ENCODE measurements at regions not wholly inside any gene's neighbourhood (a gene's known extent, or its start where the extent isn't known, plus 50 kb on each side); places are given as distances from the start of the nearest gene placed in this dataset.

GRCh38 chr10:78915190-78915518, 153.6 kb upstream of the ZMIZ1 start:
- Histone ChIP-seq H3K4me1 (ENCODE audit: control insufficient read depth, low read depth, low read length) (peaks cover 2% of the 10 kb centered on the region), H2BK15ac (replicated peaks; ENCODE audit: low read depth) (no peak overlapping the region), H3K79me1 (ENCODE audit: low read length) (no peaks in the 10 kb centered on the region), H3K18ac (ENCODE audit: low read length) (no peak overlapping the region), H3K56ac (ENCODE audit: low read length) (no peak overlapping the region), H3K4ac (ENCODE audit: low read depth, low read length) (no peak overlapping the region), H3K4me2 (ENCODE audit: low read length) (no peak overlapping the region), H3K79me2 (ENCODE audit: control insufficient read depth, insufficient read depth, low read length) (no peaks in the 10 kb centered on the region), H3K4me3 (ENCODE audit: low read length) (no peak overlapping the region), H3K27ac (ENCODE audit: low read depth, low read length) (no peak overlapping the region), H3K23ac (ENCODE audit: low read length) (no peak overlapping the region), H3K36me3 (ENCODE audit: control insufficient read depth, insufficient read depth, low read length) (no peaks in the 10 kb centered on the region), H2BK120ac (ENCODE audit: low read depth, low read length) (no peak overlapping the region), H4K8ac (ENCODE audit: low read depth, low read length) (no peak overlapping the region), H2AK5ac (ENCODE audit: low read length) (no peak overlapping the region), H3K9ac (ENCODE audit: low read length) (no peak overlapping the region), H3K27me3 (ENCODE audit: insufficient read depth, low read length, poor library complexity) (no peaks in the 10 kb centered on the region), H2BK5ac (ENCODE audit: low read length) (no peak overlapping the region), H4K5ac (ENCODE audit: low read length) (no peak overlapping the region)
- no peak for DNase-seq
- no CpG with 5 or more reads among the region's 4 CpGs for WGBS (ENCODE audit: extremely low coverage, insufficient coverage, low lambda C conversion rate)

- Histone ChIP-seq H3K9ac (ENCODE audit: low read length) (no peak overlapping the region), H2AK5ac (ENCODE audit: low read length) (no peak overlapping the region), H3K79me2 (ENCODE audit: control insufficient read depth, insufficient read depth, low read length) (no peaks in the 10 kb centered on the region), H3K56ac (ENCODE audit: low read length) (no peak overlapping the region), H2BK5ac (ENCODE audit: low read length) (no peak overlapping the region), H3K27ac (ENCODE audit: low read depth, low read length) (no peak overlapping the region), H3K79me1 (ENCODE audit: low read length) (no peaks in the 10 kb centered on the region), H3K4ac (ENCODE audit: low read depth, low read length) (no peak overlapping the region), H3K27me3 (ENCODE audit: insufficient read depth, low read length, poor library complexity) (no peaks in the 10 kb centered on the region), H4K5ac (ENCODE audit: low read length) (no peak overlapping the region), H3K4me3 (ENCODE audit: low read length) (no peak overlapping the region), H3K18ac (ENCODE audit: low read length) (no peak overlapping the region), H2BK120ac (ENCODE audit: low read depth, low read length) (no peak overlapping the region), H2BK15ac (replicated peaks; ENCODE audit: low read depth) (no peak overlapping the region), H3K23ac (ENCODE audit: low read length) (no peak overlapping the region), H3K4me1 (ENCODE audit: control insufficient read depth, low read depth, low read length) (peaks cover 2% of the 10 kb centered on the region), H4K8ac (ENCODE audit: low read depth, low read length) (no peak overlapping the region), H3K4me2 (ENCODE audit: low read length) (no peak overlapping the region), H3K36me3 (ENCODE audit: control insufficient read depth, insufficient read depth, low read length) (no peaks in the 10 kb centered on the region)
- no peak for DNase-seq
- no CpG with 5 or more reads among the region's 7 CpGs for WGBS (ENCODE audit: extremely low coverage, insufficient coverage, low lambda C conversion rate)
Measured at GRCh38 chr10:78916227-78916626, 152.5 kb upstream of the ZMIZ1 start.

- Histone ChIP-seq H3K79me1 (ENCODE audit: low read length) (no peaks in the 10 kb centered on the region), H2BK120ac (ENCODE audit: low read depth, low read length) (no peak overlapping the region), H4K8ac (ENCODE audit: low read depth, low read length) (no peak overlapping the region), H3K23ac (ENCODE audit: low read length) (no peak overlapping the region), H2BK15ac (replicated peaks; ENCODE audit: low read depth) (no peak overlapping the region), H3K27me3 (ENCODE audit: insufficient read depth, low read length, poor library complexity) (no peaks in the 10 kb centered on the region), H3K4me1 (ENCODE audit: control insufficient read depth, low read depth, low read length) (peaks cover 7% of the 10 kb centered on the region), H2BK5ac (ENCODE audit: low read length) (no peak overlapping the region), H3K9ac (ENCODE audit: low read length) (no peak overlapping the region), H3K79me2 (ENCODE audit: control insufficient read depth, insufficient read depth, low read length) (no peaks in the 10 kb centered on the region), H3K36me3 (ENCODE audit: control insufficient read depth, insufficient read depth, low read length) (no peaks in the 10 kb centered on the region), H3K4ac (ENCODE audit: low read depth, low read length) (no peak overlapping the region), H3K56ac (ENCODE audit: low read length) (no peak overlapping the region), H3K4me3 (ENCODE audit: low read length) (no peak overlapping the region), H3K4me2 (ENCODE audit: low read length) (no peak overlapping the region), H4K5ac (ENCODE audit: low read length) (no peak overlapping the region), H3K18ac (ENCODE audit: low read length) (no peak overlapping the region), H3K27ac (ENCODE audit: low read depth, low read length) (no peak overlapping the region), H2AK5ac (ENCODE audit: low read length) (no peak overlapping the region)
- no CpG with 5 or more reads among the region's 7 CpGs for WGBS (ENCODE audit: extremely low coverage, insufficient coverage, low lambda C conversion rate)
- peak; percentile 46 for DNase-seq
Measured at GRCh38 chr10:78919181-78919966, 149.4 kb upstream of the ZMIZ1 start.

DNA sequence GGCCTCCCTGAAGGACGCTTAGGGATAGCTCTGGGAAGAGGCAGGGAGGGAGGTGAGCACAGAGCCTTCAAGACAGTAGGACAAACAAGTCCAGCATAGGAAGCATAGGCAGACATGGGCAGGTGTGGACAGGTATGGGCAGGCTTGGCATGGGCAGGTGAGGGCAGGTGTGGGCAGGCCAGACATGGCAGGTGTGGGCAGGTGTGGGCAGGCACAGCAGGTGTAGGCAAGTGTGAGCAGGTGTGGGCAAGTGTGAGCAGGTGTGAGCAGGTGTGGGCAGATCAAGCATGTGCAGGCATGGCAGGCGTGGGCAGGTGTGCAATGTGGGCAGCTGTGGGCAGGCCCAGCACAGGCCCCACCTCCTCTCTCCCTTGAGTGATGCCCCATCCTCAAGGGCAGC, 148.8 kb upstream of the ZMIZ1 start:
- no peaks in the 10 kb centered on the region for H3K79me2 ChIP-seq (ENCODE audit: control insufficient read depth, insufficient read depth, low read length)
- no peak overlapping the region for H3K4me2 ChIP-seq (ENCODE audit: low read length)
- no peak overlapping the region for H3K9ac ChIP-seq (ENCODE audit: low read length)
- no peak overlapping the region for H2BK5ac ChIP-seq (ENCODE audit: low read length)
- H4K8ac ChIP-seq (ENCODE audit: low read depth, low read length), result no peak overlapping the region
- H3K4ac ChIP-seq (ENCODE audit: low read depth, low read length), result no peak overlapping the region
- DNase-seq, result no peak
- H3K18ac ChIP-seq (ENCODE audit: low read length), result no peak overlapping the region
- H3K27me3 ChIP-seq (ENCODE audit: insufficient read depth, low read length, poor library complexity), result no peaks in the 10 kb centered on the region
- H3K23ac ChIP-seq (ENCODE audit: low read length), result no peak overlapping the region
- peaks cover 7% of the 10 kb centered on the region for H3K4me1 ChIP-seq (ENCODE audit: control insufficient read depth, low read depth, low read length)
- no peak overlapping the region for H3K4me3 ChIP-seq (ENCODE audit: low read length)
- WGBS (ENCODE audit: extremely low coverage, insufficient coverage, low lambda C conversion rate), result no CpG with 5 or more reads among the region's 2 CpGs
- no peaks in the 10 kb centered on the region for H3K79me1 ChIP-seq (ENCODE audit: low read length)
- H2BK15ac ChIP-seq (replicated peaks; ENCODE audit: low read depth), result no peak overlapping the region
- no peak overlapping the region for H3K27ac ChIP-seq (ENCODE audit: low read depth, low read length)
- H2AK5ac ChIP-seq (ENCODE audit: low read length), result no peak overlapping the region
- no peak overlapping the region for H3K56ac ChIP-seq (ENCODE audit: low read length)
- H3K36me3 ChIP-seq (ENCODE audit: control insufficient read depth, insufficient read depth, low read length), result no peaks in the 10 kb centered on the region
- H2BK120ac ChIP-seq (ENCODE audit: low read depth, low read length), result no peak overlapping the region
- H4K5ac ChIP-seq (ENCODE audit: low read length), result no peak overlapping the region

DNA sequence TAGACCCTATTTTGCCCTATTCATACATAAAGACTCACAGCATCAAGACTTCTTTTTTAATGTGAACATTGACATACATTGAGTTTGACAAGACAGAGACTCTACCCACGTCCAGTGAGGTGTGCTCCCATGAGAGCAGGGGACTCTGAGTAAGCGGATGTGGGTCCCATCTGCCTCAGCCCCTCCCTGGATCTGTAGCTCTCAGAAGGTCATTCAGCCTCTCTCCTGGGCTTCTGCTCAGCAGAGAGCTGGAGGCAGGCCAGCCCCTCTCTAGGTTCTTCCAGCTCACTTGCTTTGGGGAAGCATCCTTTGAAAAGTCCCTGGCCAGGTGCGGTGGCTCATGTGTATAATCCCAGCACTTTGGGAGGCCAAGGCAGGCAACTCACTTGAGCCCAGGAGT, 146.9 kb upstream of the ZMIZ1 start:
- no peak for DNase-seq
- Histone ChIP-seq H3K27ac (ENCODE audit: low read depth, low read length) (no peak overlapping the region), H3K23ac (ENCODE audit: low read length) (no peak overlapping the region), H3K56ac (ENCODE audit: low read length) (no peak overlapping the region), H3K4me2 (ENCODE audit: low read length) (no peak overlapping the region), H3K79me1 (ENCODE audit: low read length) (no peaks in the 10 kb centered on the region), H2BK15ac (replicated peaks; ENCODE audit: low read depth) (no peak overlapping the region), H2AK5ac (ENCODE audit: low read length) (no peak overlapping the region), H3K27me3 (ENCODE audit: insufficient read depth, low read length, poor library complexity) (no peaks in the 10 kb centered on the region), H3K4me1 (ENCODE audit: control insufficient read depth, low read depth, low read length) (peaks cover 5% of the 10 kb centered on the region), H4K5ac (ENCODE audit: low read length) (no peak overlapping the region), H3K4me3 (ENCODE audit: low read length) (no peak overlapping the region), H3K18ac (ENCODE audit: low read length) (no peak overlapping the region), H2BK120ac (ENCODE audit: low read depth, low read length) (no peak overlapping the region), H2BK5ac (ENCODE audit: low read length) (no peak overlapping the region), H3K79me2 (ENCODE audit: control insufficient read depth, insufficient read depth, low read length) (no peaks in the 10 kb centered on the region), H3K36me3 (ENCODE audit: control insufficient read depth, insufficient read depth, low read length) (no peaks in the 10 kb centered on the region), H3K9ac (ENCODE audit: low read length) (no peak overlapping the region), H3K4ac (ENCODE audit: low read depth, low read length) (no peak overlapping the region), H4K8ac (ENCODE audit: low read depth, low read length) (no peak overlapping the region)
- no CpG with 5 or more reads among the region's 3 CpGs for WGBS (ENCODE audit: extremely low coverage, insufficient coverage, low lambda C conversion rate)

All from mesendoderm (in vitro differentiated cells).